Neural crest cell (in vitro differentiated cells): ENCODE measurements at regions not wholly inside any gene's neighbourhood (a gene's known extent, or its start where the extent isn't known, plus 50 kb on each side); places are given as distances from the start of the nearest gene placed in this dataset.

Source experiments
- DNase-seq: peaks from one replicate; pipeline ENCODE4 v3.0.0; 2021; ENCODE audit warnings: low read depth, mixed read lengths, low spot score
- H3K27ac Mint-ChIP-seq: one replicate; pipeline ENCODE4 v1.8.0; 2021; ENCODE audit warnings: mild to moderate bottlenecking, mixed read lengths; ENCODE audit not compliant: unreplicated experiment
- H3K27me3 Mint-ChIP-seq: 2 replicates; pipeline ENCODE4 v1.8.0; 2021; ENCODE audit warnings: low read depth, mild to moderate bottlenecking, mixed read lengths
- H3K36me3 Mint-ChIP-seq: 2 replicates; pipeline ENCODE4 v1.8.0; 2021; ENCODE audit warnings: low read depth, mild to moderate bottlenecking, mixed read lengths
- H3K4me1 Mint-ChIP-seq: 2 replicates; pipeline ENCODE4 v1.8.0; 2021; ENCODE audit warnings: mixed read lengths
- H3K4me3 Mint-ChIP-seq: one replicate; pipeline ENCODE4 v1.8.0; 2021; ENCODE audit warnings: mild to moderate bottlenecking, mixed read lengths
- H3K9me3 Mint-ChIP-seq: 2 replicates; pipeline ENCODE4 v1.8.0; 2021; ENCODE audit warnings: mixed read lengths
- CTCF ChIP-seq: fragments of 200-600 bp; sonication (generic); conservative IDR thresholded peaks from 2 replicates; pipeline ENCODE4 v1.5.0; 2021; ENCODE audit warnings: antibody characterized with exemption, mild to moderate bottlenecking

DNA sequence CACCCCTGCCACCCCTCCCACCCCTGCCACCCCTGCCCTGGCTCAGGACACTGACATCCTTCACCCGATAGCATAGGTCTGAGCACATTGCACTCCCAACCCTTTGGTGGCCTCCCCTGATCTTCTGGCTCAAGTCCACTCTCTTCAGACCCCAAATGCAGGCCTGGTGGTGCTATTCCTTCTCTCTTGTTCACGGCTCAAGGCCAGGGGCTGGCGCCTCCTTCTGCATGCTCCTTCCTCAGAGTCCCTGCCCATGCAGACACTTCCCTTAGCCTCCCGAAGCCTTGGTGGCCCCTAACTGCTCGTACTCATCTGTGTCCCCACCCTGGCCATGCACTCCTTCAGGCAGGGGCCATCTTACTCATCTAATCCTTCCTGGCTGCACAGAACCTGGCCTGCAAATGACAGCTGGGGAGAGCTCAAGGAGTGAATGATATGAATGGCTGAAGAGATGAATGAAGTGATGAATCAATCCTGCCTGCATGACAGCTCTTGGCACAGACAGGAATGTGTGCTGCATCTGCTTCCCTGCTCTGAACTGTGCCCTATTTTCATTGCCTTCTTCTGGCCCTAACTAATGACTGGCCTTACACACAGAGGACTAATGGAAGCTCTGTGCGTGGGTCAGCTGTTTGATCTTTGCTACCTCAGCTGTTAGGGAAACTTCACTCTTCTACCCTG is 290.8 kb downstream of the DYSF start:
- Mint-ChIP-seq H3K9me3 (peaks cover 15% of the 10 kb centered on the region), H3K4me1 (peaks cover 22% of the 10 kb centered on the region), H3K27me3 (peaks cover 6% of the 10 kb centered on the region), H3K27ac (no peak overlapping the region), H3K36me3 (no peaks in the 10 kb centered on the region), H3K4me3 (no peak overlapping the region)
- no peak for TF ChIP-seq CTCF
- DNase-seq = no peak

DNA sequence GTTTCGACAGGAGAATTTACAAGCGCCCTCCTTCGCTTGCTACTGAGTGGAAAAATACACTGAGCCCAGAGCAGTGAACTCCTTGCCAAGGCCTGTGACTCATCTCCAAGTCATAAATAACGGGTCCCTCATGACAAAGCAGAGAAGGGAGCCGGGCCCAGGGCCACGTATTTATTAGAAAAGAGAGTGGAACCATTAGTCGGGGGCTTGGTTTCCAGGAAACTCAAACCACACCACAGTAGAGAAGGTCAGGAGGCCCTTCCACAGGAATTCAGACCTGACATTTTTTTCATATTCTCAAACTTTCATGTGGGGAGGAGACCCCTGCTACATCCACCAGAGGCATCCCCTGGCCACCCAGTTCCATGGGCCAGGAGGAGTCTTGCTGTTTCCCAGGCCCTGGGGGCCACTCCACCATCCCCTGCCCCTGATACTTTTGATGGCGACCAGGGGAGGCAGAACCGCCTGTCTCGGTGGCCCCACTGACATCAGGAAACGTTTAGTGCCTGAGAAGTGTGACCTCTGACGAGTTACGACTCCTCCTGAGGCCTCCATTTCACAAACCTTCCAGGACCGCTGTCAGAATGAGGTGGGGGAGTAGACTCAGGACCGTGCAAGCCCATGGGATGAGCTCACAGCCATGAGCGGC is 289.7 kb downstream of the DYSF start:
- Mint-ChIP-seq H3K4me1 (peaks cover 13% of the 10 kb centered on the region), H3K27ac (no peak overlapping the region)

GRCh38 chr2:71736986-71737385 is 283.6 kb downstream of the DYSF start:
- Mint-ChIP-seq H3K36me3 (no peaks in the 10 kb centered on the region), H3K27ac (no peak overlapping the region), H3K9me3 (peaks cover 18% of the 10 kb centered on the region), H3K4me1 (no peaks in the 10 kb centered on the region), H3K27me3 (peaks cover 6% of the 10 kb centered on the region), H3K4me3 (no peak overlapping the region)
- no peak for TF ChIP-seq CTCF
- no peak for DNase-seq

More for the DNA sequence above, 289.7 kb downstream of the DYSF start:
- no peaks in the 10 kb centered on the region for H3K36me3 Mint-ChIP-seq
- DNase-seq = no peak
- no peak for TF ChIP-seq CTCF
- H3K4me3 Mint-ChIP-seq = no peak overlapping the region
- peaks cover 15% of the 10 kb centered on the region for H3K9me3 Mint-ChIP-seq
- peaks cover 6% of the 10 kb centered on the region for H3K27me3 Mint-ChIP-seq

- no peak for DNase-seq
- H3K4me1 Mint-ChIP-seq = no peaks in the 10 kb centered on the region
- no peak overlapping the region for H3K4me3 Mint-ChIP-seq
- no peaks in the 10 kb centered on the region for H3K36me3 Mint-ChIP-seq
- H3K27ac Mint-ChIP-seq = no peak overlapping the region
- no peak for TF ChIP-seq CTCF
- H3K27me3 Mint-ChIP-seq = peaks cover 8% of the 10 kb centered on the region
- peaks cover 20% of the 10 kb centered on the region for H3K9me3 Mint-ChIP-seq
These were observed 282.9 kb downstream of the DYSF start for GRCh38 chr2:71736091-71736861.
